ENCODE measurements at regions not wholly inside any gene's neighbourhood (a gene's known extent, or its start where the extent isn't known, plus 50 kb on each side); places are given as distances from the start of the nearest gene placed in this dataset.

DNA sequence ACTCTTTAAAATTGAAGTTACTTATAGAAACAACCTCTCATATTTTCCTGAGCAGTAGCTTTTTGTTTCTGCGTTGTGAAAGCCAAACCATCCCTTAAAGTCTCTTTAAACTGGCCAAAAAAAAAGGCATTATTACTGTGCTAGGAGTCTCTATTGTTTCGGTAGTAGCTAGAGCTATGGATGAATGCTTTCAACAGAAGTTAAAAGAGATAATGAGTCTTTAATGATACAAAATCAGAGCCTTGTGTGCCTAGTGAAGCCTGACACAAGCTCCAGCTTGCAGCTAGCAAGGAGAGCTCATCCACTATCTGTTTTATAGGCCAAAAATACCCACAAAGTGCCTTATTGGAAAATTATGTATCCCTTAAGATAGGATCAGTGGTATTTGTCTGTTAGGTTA, 360.4 kb upstream of the CDIN1 start:
- DNase-seq = no peak
- Histone ChIP-seq H3K36me3 (ENCODE audit: control insufficient read depth, insufficient read depth, low read length) (no peaks in the 10 kb centered on the region), H3K9me3 (ENCODE audit: control insufficient read depth, insufficient read depth, low read length) (peaks cover 6% of the 10 kb centered on the region), H3K9me1 (ENCODE audit: insufficient read depth, low read length) (no peaks in the 10 kb centered on the region), H2BK15ac (ENCODE audit: low read depth, low read length) (no peak overlapping the region), H3K18ac (ENCODE audit: low read depth, low read length) (no peak overlapping the region), H3K4me3 (ENCODE audit: insufficient read depth, low read depth, low read length) (no peak overlapping the region), H2AK5ac (ENCODE audit: low read depth, low read length) (no peak overlapping the region), H3K14ac (replicated peaks; ENCODE audit: low read depth, low read length) (no peak overlapping the region), H2BK120ac (ENCODE audit: low read depth, low read length) (no peak overlapping the region), H3K56ac (ENCODE audit: extremely low read depth, insufficient read depth, low read length) (no peak overlapping the region), H3K4me1 (ENCODE audit: control insufficient read depth, insufficient read depth, low read length) (no peaks in the 10 kb centered on the region), H2BK5ac (ENCODE audit: low read depth, low read length, poor library complexity, severe bottlenecking) (no peak overlapping the region), H3K4ac (ENCODE audit: low read depth, low read length) (no peak overlapping the region), H2AFZ (replicated peaks; ENCODE audit: low read length, poor library complexity) (no peak overlapping the region), H3K27ac (ENCODE audit: insufficient read depth, low read length) (no peak overlapping the region), H3K27me3 (ENCODE audit: control insufficient read depth, insufficient read depth, low read length) (no peaks in the 10 kb centered on the region), H3K79me1 (ENCODE audit: low read depth in 1 of 2, low read length in 2 of 2) (no peaks in the 10 kb centered on the region), H4K20me1 (ENCODE audit: insufficient read depth, low read length) (no peaks in the 10 kb centered on the region), H4K8ac (ENCODE audit: low read depth in 2 of 2, low read length in 2 of 2) (no peak overlapping the region), H4K5ac (ENCODE audit: low read depth, low read length) (no peak overlapping the region), H2BK20ac (ENCODE audit: low read depth, low read length) (no peak overlapping the region), H3K23ac (ENCODE audit: low read depth, low read length) (no peak overlapping the region), H4K91ac (ENCODE audit: insufficient read depth, low read depth, low read length) (no peak overlapping the region), H2AK9ac (replicated peaks; ENCODE audit: low read depth, low read length, poor library complexity) (no peak overlapping the region), H3K9ac (ENCODE audit: low read depth, low read length) (no peak overlapping the region), H3K4me2 (ENCODE audit: low read depth, low read length) (no peak overlapping the region)
- POLR2A ChIA-PET (ENCODE audit: unreplicated experiment) = no interaction called here
- CTCF ChIA-PET = interaction anchor here (0.7 kb wide), 1 partner anchor 11 kb away, joined by 3 read pairs; no protein-coding TSS in a partner anchor
- in situ Hi-C loops (cut with MboI; ENCODE audit: low sequenced_read_pairs) = loop anchor here (25.0 kb wide), 1 partner anchor 918 kb away; no protein-coding TSS in a partner anchor
- no peak for ATAC-seq (ENCODE audit: low read depth)
- intact Hi-C loops (cut with micrococcal nuclease) = loop anchor here (5.0 kb wide), 1 partner anchor 43 kb away; no protein-coding TSS in a partner anchor
- BruUV-seq (replicated peaks) = no TSS peak
- no CpG with 5 or more reads among the region's 2 CpGs for WGBS, 2 experiments (ENCODE audit: extremely low coverage in 2 of 2, insufficient read length in 1 of 2)
- dilution Hi-C loops (cut with HindIII; ENCODE audit: low sequenced_read_pairs, unreplicated experiment) = no loop called here
- TF ChIP-seq RAD21 (IDR thresholded peaks at IDR 0.05; ENCODE audit: low read length) (no peak), MAZ (IDR thresholded peaks at IDR 0.05; ENCODE audit: borderline replicate concordance, low read depth, low read length) (no peak), CTCF (conservative IDR thresholded peaks at IDR 0.05; ENCODE audit: low read depth, low read length) (no peak), RCOR1 (IDR thresholded peaks at IDR 0.05; ENCODE audit: insufficient replicate concordance, low read length) (no peak)

Data from IMR-90 (cell line).